Uterus (tissue), 3 donors: ENCODE measurements at regions not wholly inside any gene's neighbourhood (a gene's known extent, or its start where the extent isn't known, plus 50 kb on each side); places are given as distances from the start of the nearest gene placed in this dataset.

Source experiments
- DNase-seq, 2 donors: peaks; one replicate each; pipeline ENCODE4 v3.0.0-alpha.2; 2019 to 2020
- H3K27ac ChIP-seq, 2 donors: fragments of 200-600 bp; sonication (generic); 1 replicate in 1 of 2; 2 replicates in 1 of 2; pipeline ENCODE4 v1.5.1; 2016 to 2018
- H3K27me3 ChIP-seq, 2 donors: fragments of 200-600 bp; sonication (generic); one replicate each; pipeline ENCODE4 v1.5.1; 2018 to 2019; ENCODE audit warnings: control low read depth in 1 of 2
- H3K36me3 ChIP-seq, 2 donors: fragments of 200-600 bp; sonication (generic); one replicate each; pipeline ENCODE4 v1.5.1; 2019; ENCODE audit warnings: control low read depth in 1 of 2
- H3K4me1 ChIP-seq, 2 donors: fragments of 200-600 bp; sonication (generic); one replicate each; pipeline ENCODE4 v1.5.1; 2018 to 2019; ENCODE audit warnings: control low read depth in 1 of 2
- H3K4me3 ChIP-seq, 2 donors: fragments of 200-600 bp; sonication (generic); 1 replicate in 1 of 2; 2 replicates in 1 of 2; pipeline ENCODE4 v1.5.1; 2018 to 2019; ENCODE audit warnings: mild to moderate bottlenecking in 1 of 2
- H3K9me3 ChIP-seq, 2 donors: fragments of 200-600 bp; sonication (generic); one replicate each; pipeline ENCODE4 v1.5.1; 2019; ENCODE audit warnings: control low read depth in 1 of 2
- CTCF ChIP-seq, 4 experiments: fragments of 200-600 bp in 2 of 4; fragments of 450-650 bp in 2 of 4; sonication (generic) in 2 of 4; IDR thresholded peaks; one replicate each; pipeline ENCODE4 v1.5.1; 2016 to 2019; ENCODE audit warnings: antibody characterized with exemption in 4 of 4, mild to moderate bottlenecking in 2 of 4, moderate library complexity in 1 of 4
- POLR2A ChIP-seq, 2 donors: fragments of 450-650 bp; IDR thresholded peaks; one replicate each; pipeline ENCODE4 v1.6.1; 2016; ENCODE audit warnings: antibody characterized with exemption in 2 of 2, mild to moderate bottlenecking in 1 of 2, moderate library complexity in 1 of 2
- intact Hi-C: fragments of 100-400 bp; cut with DNase I; formaldehyde crosslinking; loops from one replicate; pipeline ENCODE4 v1.15.1; 2023; ENCODE audit warnings: low total_unique reads
- donor health status: DM: yes; HTN: yes; CAD: no.

GRCh38 chr1:213602796-213603486 lies 384.8 kb upstream of the PROX1 start:
- H3K27me3 ChIP-seq: no peaks in the 10 kb centered on the region
- TF ChIP-seq POLR2A (IDR thresholded peaks at IDR 0.05) (no peak), CTCF (IDR thresholded peaks at IDR 0.05) (no peak)
- H3K36me3 ChIP-seq: no peaks in the 10 kb centered on the region
- H3K9me3 ChIP-seq: no peaks in the 10 kb centered on the region
- intact Hi-C loops: no loop called here
- DNase-seq: no peak
- no peak overlapping the region for H3K27ac ChIP-seq
- H3K4me3 ChIP-seq: no peak overlapping the region
- H3K4me1 ChIP-seq: no peaks in the 10 kb centered on the region

GRCh38 chr1:213604477-213604876 lies 383.3 kb upstream of the PROX1 start:
- Histone ChIP-seq H3K27me3 (no peaks in the 10 kb centered on the region), H3K36me3 (no peaks in the 10 kb centered on the region), H3K9me3 (no peaks in the 10 kb centered on the region), H3K4me3 (no peak overlapping the region), H3K27ac (no peak overlapping the region), H3K4me1 (no peaks in the 10 kb centered on the region)
- TF ChIP-seq CTCF (IDR thresholded peaks at IDR 0.05): no peak
- no peak for TF ChIP-seq POLR2A (IDR thresholded peaks at IDR 0.05)
- no peak for DNase-seq
- intact Hi-C loops: no loop called here

- intact Hi-C loops: no loop called here
- Histone ChIP-seq H3K4me1 (no peaks in the 10 kb centered on the region), H3K9me3 (no peaks in the 10 kb centered on the region), H3K36me3 (no peaks in the 10 kb centered on the region), H3K27me3 (no peaks in the 10 kb centered on the region), H3K27ac (no peak overlapping the region), H3K4me3 (no peak overlapping the region)
- TF ChIP-seq CTCF (IDR thresholded peaks at IDR 0.05) (no peak), POLR2A (IDR thresholded peaks at IDR 0.05) (no peak)
- no peak for DNase-seq
Measured at GRCh38 chr1:213605732-213606131, 382.0 kb upstream of the PROX1 start.

GRCh38 chr1:213606252-213606820 lies 381.4 kb upstream of the PROX1 start:
- Histone ChIP-seq H3K36me3 (no peaks in the 10 kb centered on the region), H3K27me3 (no peaks in the 10 kb centered on the region), H3K4me1 (no peaks in the 10 kb centered on the region), H3K4me3 (no peak overlapping the region), H3K27ac (no peak overlapping the region), H3K9me3 (no peaks in the 10 kb centered on the region)
- no peak for TF ChIP-seq POLR2A (IDR thresholded peaks at IDR 0.05)
- no peak for TF ChIP-seq CTCF (IDR thresholded peaks at IDR 0.05)
- intact Hi-C loops: no loop called here
- DNase-seq: no peak

- H3K36me3 ChIP-seq: no peaks in the 10 kb centered on the region
- DNase-seq: no peak
- TF ChIP-seq CTCF (IDR thresholded peaks at IDR 0.05) (no peak), POLR2A (IDR thresholded peaks at IDR 0.05) (no peak)
- intact Hi-C loops: no loop called here
- H3K9me3 ChIP-seq: no peaks in the 10 kb centered on the region
- H3K4me1 ChIP-seq: no peaks in the 10 kb centered on the region
- no peak overlapping the region for H3K4me3 ChIP-seq
- no peak overlapping the region for H3K27ac ChIP-seq
- H3K27me3 ChIP-seq: no peaks in the 10 kb centered on the region
Measured at GRCh38 chr1:213613549-213613948, 374.2 kb upstream of the PROX1 start.
